ENCODE measurements at regions not wholly inside any gene's neighbourhood (a gene's known extent, or its start where the extent isn't known, plus 50 kb on each side); places are given as distances from the start of the nearest gene placed in this dataset.

DNA sequence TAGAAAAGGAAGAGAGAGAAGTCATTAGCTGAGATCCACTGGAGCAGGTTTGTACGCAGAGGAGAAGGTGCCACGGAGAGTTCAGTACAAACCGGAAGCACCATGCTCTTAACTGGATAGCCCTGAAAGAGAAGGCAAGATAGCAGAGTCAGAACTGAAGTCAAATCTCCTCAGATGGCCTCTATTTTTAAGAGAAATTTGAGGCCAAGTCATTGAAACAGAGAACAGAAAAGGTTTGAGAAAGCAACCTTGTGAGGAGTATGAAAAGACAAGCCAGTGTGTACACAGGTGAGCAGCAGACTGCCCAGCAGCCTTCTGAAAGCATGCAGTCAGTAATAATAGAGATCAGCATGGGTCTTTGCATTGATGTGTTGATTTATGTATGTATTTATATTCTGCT lies 66.1 kb upstream of the SPRED1 start:
- H3K4me3 Mint-ChIP-seq (ENCODE audit: low read depth, unreplicated experiment) = no peak overlapping the region
- DNase-seq = no peak
- no peak overlapping the region for H3K27ac Mint-ChIP-seq (ENCODE audit: unreplicated experiment)
- H3K4me1 Mint-ChIP-seq (ENCODE audit: low read depth, unreplicated experiment) = no peaks in the 10 kb centered on the region
- no peaks in the 10 kb centered on the region for H3K9me3 Mint-ChIP-seq (ENCODE audit: low read depth, unreplicated experiment)
- H3K36me3 Mint-ChIP-seq (ENCODE audit: insufficient read depth, unreplicated experiment) = no peaks in the 10 kb centered on the region
- CTCF ChIA-PET = interaction anchor here (0.7 kb wide), 1 partner anchor 180 kb away, joined by 3 read pairs; no protein-coding TSS in a partner anchor
- BruUV-seq (replicated peaks) = no TSS peak
- TF ChIP-seq, protein P1, sequence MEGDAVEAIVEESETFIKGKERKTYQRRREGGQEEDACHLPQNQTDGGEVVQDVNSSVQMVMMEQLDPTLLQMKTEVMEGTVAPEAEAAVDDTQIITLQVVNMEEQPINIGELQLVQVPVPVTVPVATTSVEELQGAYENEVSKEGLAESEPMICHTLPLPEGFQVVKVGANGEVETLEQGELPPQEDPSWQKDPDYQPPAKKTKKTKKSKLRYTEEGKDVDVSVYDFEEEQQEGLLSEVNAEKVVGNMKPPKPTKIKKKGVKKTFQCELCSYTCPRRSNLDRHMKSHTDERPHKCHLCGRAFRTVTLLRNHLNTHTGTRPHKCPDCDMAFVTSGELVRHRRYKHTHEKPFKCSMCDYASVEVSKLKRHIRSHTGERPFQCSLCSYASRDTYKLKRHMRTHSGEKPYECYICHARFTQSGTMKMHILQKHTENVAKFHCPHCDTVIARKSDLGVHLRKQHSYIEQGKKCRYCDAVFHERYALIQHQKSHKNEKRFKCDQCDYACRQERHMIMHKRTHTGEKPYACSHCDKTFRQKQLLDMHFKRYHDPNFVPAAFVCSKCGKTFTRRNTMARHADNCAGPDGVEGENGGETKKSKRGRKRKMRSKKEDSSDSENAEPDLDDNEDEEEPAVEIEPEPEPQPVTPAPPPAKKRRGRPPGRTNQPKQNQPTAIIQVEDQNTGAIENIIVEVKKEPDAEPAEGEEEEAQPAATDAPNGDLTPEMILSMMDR (IDR thresholded peaks at IDR 0.05; ENCODE audit: unreplicated experiment) = no peak
- H3K27me3 Mint-ChIP-seq (ENCODE audit: unreplicated experiment) = peaks cover 18% of the 10 kb centered on the region
- intact Hi-C loops (cut with micrococcal nuclease; ENCODE audit: unreplicated experiment) = no loop called here

DNA sequence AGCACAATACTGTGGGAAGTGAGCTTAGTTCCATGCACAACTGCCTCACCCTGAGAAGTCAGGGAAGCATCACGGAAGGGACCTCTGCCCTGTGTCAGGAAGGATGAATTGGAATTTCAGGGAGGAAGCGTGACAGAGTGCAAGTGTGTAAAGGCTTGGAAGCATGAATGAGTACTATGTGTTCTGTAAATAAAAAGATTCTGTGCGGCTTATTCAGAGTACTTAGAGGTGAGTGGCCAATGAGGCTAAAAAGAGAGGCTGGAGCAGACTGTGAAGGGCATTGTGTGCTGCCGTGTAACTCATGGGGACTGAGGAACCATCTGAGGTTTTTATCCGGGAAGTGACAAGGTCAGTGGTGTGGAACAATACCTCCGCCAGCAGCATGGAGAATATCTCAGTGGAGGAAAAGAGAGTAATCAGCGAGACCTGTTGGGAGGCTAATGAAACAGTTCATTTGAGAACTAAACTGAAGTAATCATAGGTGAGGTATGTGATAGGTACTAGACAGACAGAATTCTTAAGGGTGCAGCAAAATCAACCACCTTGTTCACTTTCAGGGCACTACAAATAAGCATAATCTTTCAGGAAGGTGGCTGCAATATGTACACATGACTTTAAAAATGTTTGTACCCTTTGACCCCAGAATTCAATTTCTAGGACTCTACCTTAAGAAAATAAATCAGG lies 64.9 kb upstream of the SPRED1 start:
- H3K27ac Mint-ChIP-seq (ENCODE audit: unreplicated experiment) = no peak overlapping the region
- H3K4me1 Mint-ChIP-seq (ENCODE audit: low read depth, unreplicated experiment) = no peaks in the 10 kb centered on the region
- BruUV-seq (replicated peaks) = no TSS peak
- peaks cover 18% of the 10 kb centered on the region for H3K27me3 Mint-ChIP-seq (ENCODE audit: unreplicated experiment)
- no peaks in the 10 kb centered on the region for H3K36me3 Mint-ChIP-seq (ENCODE audit: insufficient read depth, unreplicated experiment)
- no peak overlapping the region for H3K4me3 Mint-ChIP-seq (ENCODE audit: low read depth, unreplicated experiment)
- intact Hi-C loops (cut with micrococcal nuclease; ENCODE audit: unreplicated experiment) = no loop called here
- no peaks in the 10 kb centered on the region for H3K9me3 Mint-ChIP-seq (ENCODE audit: low read depth, unreplicated experiment)
- TF ChIP-seq, protein P1 (IDR thresholded peaks at IDR 0.05; ENCODE audit: unreplicated experiment) = no peak
- CTCF ChIA-PET = no interaction called here
- DNase-seq = no peak

DNA sequence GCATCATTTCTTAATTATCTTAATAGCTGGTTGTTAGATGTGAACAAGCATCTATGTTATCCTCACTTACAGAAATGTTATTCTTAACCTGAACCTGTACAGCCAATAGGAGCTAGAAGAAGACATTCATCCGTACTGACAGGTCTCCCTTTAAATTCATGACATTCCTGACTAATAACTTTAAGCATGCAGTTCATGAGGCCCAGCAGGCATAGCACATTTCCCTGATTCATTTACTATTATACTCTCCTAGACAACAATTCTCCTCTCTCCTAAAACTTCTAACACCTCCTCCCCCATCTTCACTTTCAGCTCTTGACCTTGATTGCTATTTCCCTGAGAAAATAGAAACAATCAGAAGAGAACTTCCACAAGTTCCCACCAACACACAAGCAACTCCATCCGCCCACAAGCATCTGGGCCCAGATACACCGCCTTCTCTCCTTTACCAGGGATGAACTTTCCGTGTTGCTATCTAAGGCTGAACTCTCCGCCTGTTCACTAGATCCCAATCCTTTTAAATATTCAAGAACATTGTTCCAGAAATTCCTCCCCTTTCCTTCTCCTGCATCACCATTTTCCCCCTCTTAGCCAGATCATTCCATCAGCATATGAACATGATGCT lies 62.9 kb upstream of the SPRED1 start:
- DNase-seq = no peak
- peaks cover 18% of the 10 kb centered on the region for H3K27me3 Mint-ChIP-seq (ENCODE audit: unreplicated experiment)
- no peak overlapping the region for H3K27ac Mint-ChIP-seq (ENCODE audit: unreplicated experiment)
- no peak overlapping the region for H3K4me3 Mint-ChIP-seq (ENCODE audit: low read depth, unreplicated experiment)
- H3K36me3 Mint-ChIP-seq (ENCODE audit: insufficient read depth, unreplicated experiment) = no peaks in the 10 kb centered on the region
- H3K9me3 Mint-ChIP-seq (ENCODE audit: low read depth, unreplicated experiment) = no peaks in the 10 kb centered on the region
- CTCF ChIA-PET = no interaction called here
- no peaks in the 10 kb centered on the region for H3K4me1 Mint-ChIP-seq (ENCODE audit: low read depth, unreplicated experiment)
- TF ChIP-seq, protein P1 (IDR thresholded peaks at IDR 0.05; ENCODE audit: unreplicated experiment) = no peak
- intact Hi-C loops (cut with micrococcal nuclease; ENCODE audit: unreplicated experiment) = no loop called here
- BruUV-seq (replicated peaks) = no TSS peak

DNA sequence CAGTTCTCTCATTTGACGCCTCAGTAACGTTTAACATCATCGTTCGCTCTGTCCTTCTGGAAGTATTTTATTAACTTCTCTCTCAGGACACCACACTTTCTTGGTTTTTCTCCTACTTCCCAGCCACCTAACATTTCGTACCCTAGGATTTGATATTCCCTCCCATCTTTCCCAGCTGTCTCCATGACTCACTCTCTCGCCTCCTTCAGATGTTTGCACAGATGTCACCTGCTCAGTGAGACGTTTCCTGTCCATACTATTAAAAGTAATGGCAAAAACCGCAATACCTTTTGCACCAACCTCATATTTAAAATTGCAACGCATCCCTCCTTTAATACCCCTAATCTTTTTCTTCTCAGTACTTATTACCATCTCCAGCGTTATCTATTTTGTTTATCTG lies 62.1 kb upstream of the SPRED1 start:
- Mint-ChIP-seq H3K9me3 (ENCODE audit: low read depth, unreplicated experiment) (no peaks in the 10 kb centered on the region), H3K4me3 (ENCODE audit: low read depth, unreplicated experiment) (no peak overlapping the region), H3K36me3 (ENCODE audit: insufficient read depth, unreplicated experiment) (no peaks in the 10 kb centered on the region), H3K4me1 (ENCODE audit: low read depth, unreplicated experiment) (no peaks in the 10 kb centered on the region), H3K27ac (ENCODE audit: unreplicated experiment) (no peak overlapping the region), H3K27me3 (ENCODE audit: unreplicated experiment) (peaks cover 18% of the 10 kb centered on the region)
- intact Hi-C loops (cut with micrococcal nuclease; ENCODE audit: unreplicated experiment) = no loop called here
- TF ChIP-seq, protein P1 (IDR thresholded peaks at IDR 0.05; ENCODE audit: unreplicated experiment) = no peak
- no peak for DNase-seq
- CTCF ChIA-PET = no interaction called here
- BruUV-seq (replicated peaks) = no TSS peak

Data from Calu3 (cell line).